HCT116 (cell line): ENCODE measurements at regions not wholly inside any gene's neighbourhood (a gene's known extent, or its start where the extent isn't known, plus 50 kb on each side); places are given as distances from the start of the nearest gene placed in this dataset.

Experiments used
- ATAC-seq: fragments of 200-7000 bp; cut with Tn5 transposase; 2 replicates; pipeline ENCODE4 v1.9.1; 2020; ENCODE audit warnings: mild to moderate bottlenecking, moderate library complexity
- BruUV-seq: library from RNA; stranded (reverse); fragments of 400-500 nt; replicated peaks from 2 replicates; lab custom pipeline; 2021; lab: Mats Ljungman, UMichigan
- CTCF ChIA-PET: fragments of 300-600 bp; sonication (Branson Sonifier 250); formaldehyde crosslinking; loops from one replicate; lab custom pipeline; 2021; ENCODE audit warnings: antibody characterized with exemption; lab: Charles Lee
- POLR2A ChIA-PET: fragments of 300-600, 350-600 bp; sonication (Branson Sonifier 250); formaldehyde crosslinking; loops from one replicate; lab custom pipeline; 2021; ENCODE audit warnings: antibody characterized with exemption; lab: Charles Lee
- RAD21 ChIA-PET, 2 experiments: fragments of 300-600 bp; sonication (Branson Sonifier 250); formaldehyde crosslinking; loops; one replicate each; lab custom pipeline; 2023; ENCODE audit warnings: low total read pairs in 2 of 2; ENCODE audit not compliant: uncharacterized antibody in 2 of 2, unreplicated experiment in 2 of 2, low non-redundant PET in 1 of 2; lab: Charles Lee
- DNase-seq: peaks from one replicate; pipeline ENCODE4 v3.0.0-alpha.2; 2010; ENCODE audit warnings: low read depth, low spot score
- H2AFZ ChIP-seq: fragments of 200-600 bp; shearing (Covaris generic), sonication (generic); 2 replicates; pipeline ENCODE4 v1.6.1; 2017; ENCODE audit warnings: low read depth, mixed run types, mixed read lengths, antibody characterized with exemption, low read length; ENCODE audit not compliant: poor library complexity, severe bottlenecking
- H3K27ac ChIP-seq: 2 replicates; pipeline ENCODE4 v1.5.1; 2012; ENCODE audit warnings: low read depth, low read length
- H3K27me3 ChIP-seq: fragments of 200-600 bp; sonication (generic); 2 replicates; pipeline ENCODE4 v1.6.1; 2016; ENCODE audit warnings: mixed run types, low read length, mixed read lengths; ENCODE audit not compliant: insufficient read depth
- H3K36me3 ChIP-seq, 2 experiments: fragments of 200-500 bp in 1 of 2; fragments of 200-600 bp in 1 of 2; sonication (Bioruptor generic) in 1 of 2; sonication (generic) in 1 of 2; 2 replicates each; pipeline versions ENCODE4 v1.5.1 to v1.6.1; 2014 to 2016; ENCODE audit warnings: low read length in 2 of 2, inconsistent platforms in 1 of 2, mixed read lengths in 1 of 2, mixed run types in 1 of 2; ENCODE audit not compliant: insufficient read depth in 2 of 2, control insufficient read depth in 1 of 2
- H3K4me1 ChIP-seq, 2 experiments: fragments of 200-600 bp in 1 of 2; sonication (generic) in 1 of 2; 2 replicates each; pipeline versions ENCODE4 v1.5.1 to v1.6.1; 2012 to 2017; ENCODE audit warnings: low read length in 2 of 2, inconsistent platforms in 1 of 2, mild to moderate bottlenecking in 1 of 2, mixed read lengths in 1 of 2, mixed run types in 1 of 2, moderate library complexity in 1 of 2; ENCODE audit not compliant: insufficient read depth in 2 of 2, control insufficient read depth in 1 of 2
- H3K4me2 ChIP-seq: fragments of 200-600 bp; sonication (generic); 2 replicates; pipeline ENCODE4 v1.6.1; 2017; ENCODE audit warnings: mixed run types, low read length, mixed read lengths
- H3K4me3 ChIP-seq, 2 experiments: fragments of 200-600 bp in 1 of 2; sonication (generic) in 1 of 2; replicated peaks in 1 of 2; 2 replicates each; pipeline ENCODE4 v1.5.1; 2011 to 2016; ENCODE audit warnings: low read length in 2 of 2, control low read depth in 1 of 2, low read depth in 1 of 2, mild to moderate bottlenecking in 1 of 2, mixed read lengths in 1 of 2, mixed run types in 1 of 2
- H3K79me2 ChIP-seq: fragments of 200-600 bp; sonication (generic); 2 replicates; pipeline ENCODE4 v1.6.1; 2017; ENCODE audit warnings: mild to moderate bottlenecking, mixed run types, low read length, moderate library complexity, mixed read lengths; ENCODE audit not compliant: insufficient read depth
- H3K9ac ChIP-seq: fragments of 200-600 bp; sonication (generic); 2 replicates; pipeline ENCODE4 v1.6.1; 2016; ENCODE audit warnings: low read length, mixed read lengths
- H3K9me2 ChIP-seq: fragments of 200-600 bp; sonication (generic), shearing (Covaris generic); 2 replicates; pipeline ENCODE4 v1.6.1; 2017; ENCODE audit warnings: mixed run types, mild to moderate bottlenecking, moderate library complexity; ENCODE audit not compliant: insufficient read depth
- H3K9me3 ChIP-seq, 2 experiments: fragments of 200-500 bp in 1 of 2; fragments of 200-600 bp in 1 of 2; sonication (Bioruptor generic) in 1 of 2; sonication (generic) in 1 of 2; 2 replicates each; pipeline ENCODE4 v1.6.1; 2014 to 2017; ENCODE audit warnings: low read length in 2 of 2, mixed read lengths in 2 of 2, inconsistent platforms in 1 of 2, low read depth in 1 of 2, mild to moderate bottlenecking in 1 of 2, mixed run types in 1 of 2, moderate library complexity in 1 of 2; ENCODE audit not compliant: control insufficient read depth in 1 of 2, insufficient read depth in 1 of 2
- H4K20me1 ChIP-seq: fragments of 200-600 bp; sonication (generic), shearing (Covaris generic); 2 replicates; pipeline ENCODE4 v1.6.1; 2017; ENCODE audit warnings: mixed run types, mild to moderate bottlenecking, moderate library complexity; ENCODE audit not compliant: insufficient read depth
- CBX3 ChIP-seq: IDR thresholded peaks from 2 replicates; pipeline ENCODE4 v1.6.1; 2012; ENCODE audit warnings: low read depth
- CEBPB ChIP-seq: IDR thresholded peaks from 2 replicates; pipeline ENCODE4 v1.6.1; 2012; ENCODE audit warnings: low read depth
- REST ChIP-seq: IDR thresholded peaks from 2 replicates; pipeline ENCODE4 v1.6.1; 2012; ENCODE audit warnings: low read depth
- SIN3A ChIP-seq: IDR thresholded peaks from 2 replicates; pipeline ENCODE4 v1.6.1; 2012; ENCODE audit warnings: low read depth
- SRF ChIP-seq: IDR thresholded peaks from 2 replicates; pipeline ENCODE4 v1.6.1; 2012; ENCODE audit warnings: low read depth
- YY1 ChIP-seq: IDR thresholded peaks from 2 replicates; pipeline ENCODE4 v1.6.1; 2011; ENCODE audit warnings: low read length, low read depth, moderate library complexity, mild to moderate bottlenecking; ENCODE audit not compliant: insufficient replicate concordance; ENCODE audit errors: extremely low read depth
- ZFX ChIP-seq: fragments of 450-650 bp; IDR thresholded peaks from 2 replicates; pipeline ENCODE4 v1.6.1; 2017
- ZNF274 ChIP-seq: fragments of 200-500 bp; sonication (Bioruptor generic); IDR thresholded peaks from 2 replicates; pipeline ENCODE4 v1.6.1; 2014; ENCODE audit warnings: mild to moderate bottlenecking, low read depth, low read length, inconsistent platforms
- intact Hi-C: fragments of 100-400 bp; cut with micrococcal nuclease; formaldehyde crosslinking; loops from 2 replicates; pipeline ENCODE4 v1.10.0; 2022

- TF ChIP-seq REST (no peak), SRF (no peak), ZFX (no peak), YY1 (no peak), CBX3 (no peak), SIN3A (no peak), CEBPB (no peak)
- TF ChIP-seq, all 23 proteins: peak for 0
Measured at GRCh38 chrX:10033375-10034007, 66.3 kb downstream of the CLDN34 start (continued).

DNA sequence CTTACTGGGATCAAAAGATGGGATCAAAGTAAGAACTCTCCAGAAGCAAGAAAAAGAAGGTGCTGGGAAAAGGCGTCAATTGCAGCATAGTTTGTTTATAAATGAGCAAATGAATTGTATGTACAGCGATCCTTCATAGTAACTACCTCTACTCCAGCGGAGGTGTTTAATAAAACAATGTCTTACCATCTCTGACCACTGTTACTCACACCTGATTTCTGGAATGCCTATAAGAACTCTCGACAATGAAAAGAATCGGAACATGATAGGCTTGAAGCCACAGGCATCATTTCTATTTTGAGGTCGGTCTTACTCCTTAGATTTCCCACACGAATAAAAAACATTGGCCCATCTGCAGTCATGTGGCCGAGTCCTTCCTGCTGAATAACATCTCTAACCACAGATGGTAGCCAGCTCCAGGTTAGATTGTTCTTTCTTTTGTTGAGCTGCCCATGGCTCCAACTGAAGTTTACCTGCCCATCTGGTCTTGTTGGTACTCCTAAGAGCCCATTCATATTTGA, 67.6 kb downstream of the CLDN34 start:
- Histone ChIP-seq H2AFZ (no peak overlapping the region), H3K9me3 (no peaks in the 10 kb centered on the region), H3K36me3 (no peaks in the 10 kb centered on the region), H3K27me3 (no peaks in the 10 kb centered on the region), H4K20me1 (no peaks in the 10 kb centered on the region), H3K9me2 (no peaks in the 10 kb centered on the region), H3K4me1 (peaks cover 0 to 8% of the 10 kb centered on the region in 2 experiments; a peak in 2 of 4 replicates), H3K4me3 (no peak overlapping the region), H3K27ac (no peak overlapping the region), H3K79me2 (no peaks in the 10 kb centered on the region), H3K4me2 (no peak overlapping the region), H3K9ac (no peak overlapping the region)
- intact Hi-C loops, result no loop called here
- BruUV-seq, result no TSS peak
- DNase-seq (no peak), ATAC-seq (no peak)
- ChIA-PET POLR2A (no interaction called here), RAD21 (no interaction called here), CTCF (no interaction called here)
- no peak for TF ChIP-seq YY1
- TF ChIP-seq ZFX, result no peak
- TF ChIP-seq ZNF274, result no peak
